NCI-H2171 (cell line): ENCODE measurements at regions not wholly inside any gene's neighbourhood (a gene's known extent, or its start where the extent isn't known, plus 50 kb on each side); places are given as distances from the start of the nearest gene placed in this dataset.

ENCODE experiments used
- DNase-seq: peaks from one replicate; lab custom pipeline; 2025; lab: John Stamatoyannopoulos, UW

DNA sequence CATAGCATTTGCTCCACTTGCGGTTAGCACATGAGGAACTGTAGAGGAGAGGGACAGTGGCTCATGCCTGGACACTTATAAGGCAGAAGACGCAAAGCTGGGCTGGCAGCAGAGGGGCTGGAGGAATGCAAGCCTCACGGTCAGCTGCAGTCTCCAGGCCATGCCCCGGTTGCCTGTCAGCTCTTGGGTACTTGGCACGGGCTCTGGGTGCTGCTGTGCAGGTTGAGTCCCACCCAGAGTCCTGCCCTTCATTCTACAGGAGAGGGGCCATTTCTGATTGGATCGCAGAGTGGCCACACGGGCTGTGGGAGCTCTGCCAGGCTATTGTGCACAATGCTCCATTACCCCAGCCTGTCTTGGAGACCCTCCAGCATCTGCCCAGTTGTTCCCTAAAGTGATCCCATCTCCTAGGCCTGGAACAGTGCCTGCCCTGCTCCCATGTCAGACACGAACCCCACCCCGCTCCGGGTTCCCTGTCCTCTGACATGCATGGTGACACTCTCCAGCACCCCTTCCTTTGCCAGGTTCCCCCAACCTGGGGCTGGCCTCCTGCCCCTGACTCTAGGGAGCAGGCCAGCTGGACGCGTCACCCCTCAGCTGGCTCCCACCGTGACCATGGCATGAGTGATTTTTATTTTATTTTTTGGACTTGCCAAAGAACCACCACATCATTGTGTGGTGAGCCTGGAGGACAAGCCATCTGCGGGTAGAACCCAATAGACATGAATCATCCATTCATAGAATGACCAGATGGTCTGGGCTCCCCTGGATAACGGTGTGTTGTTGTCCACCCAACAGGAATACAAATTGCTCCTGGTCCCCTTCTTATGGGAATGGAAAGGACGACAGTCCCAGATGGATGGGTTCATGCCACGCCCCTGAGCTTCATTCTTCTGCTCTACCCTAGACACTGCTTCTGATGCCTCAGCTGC is 51.0 kb upstream of the KLF13 start:
- DNase-seq: no peak

- DNase-seq: peak; percentile 84
These were observed 49.9 kb upstream of the KLF13 start for GRCh38 chr15:31276596-31277298.
